NCI-H1105 (cell line): ENCODE measurements at regions not wholly inside any gene's neighbourhood (a gene's known extent, or its start where the extent isn't known, plus 50 kb on each side); places are given as distances from the start of the nearest gene placed in this dataset.
"Not testable (repeated sequence)": the region's sequence is repeated elsewhere in the genome, so short reads cannot be mapped to it uniquely, and the experiment has no call there.

Source experiments
- DNase-seq: peaks from one replicate; lab custom pipeline; 2025; lab: John Stamatoyannopoulos, UW

DNA sequence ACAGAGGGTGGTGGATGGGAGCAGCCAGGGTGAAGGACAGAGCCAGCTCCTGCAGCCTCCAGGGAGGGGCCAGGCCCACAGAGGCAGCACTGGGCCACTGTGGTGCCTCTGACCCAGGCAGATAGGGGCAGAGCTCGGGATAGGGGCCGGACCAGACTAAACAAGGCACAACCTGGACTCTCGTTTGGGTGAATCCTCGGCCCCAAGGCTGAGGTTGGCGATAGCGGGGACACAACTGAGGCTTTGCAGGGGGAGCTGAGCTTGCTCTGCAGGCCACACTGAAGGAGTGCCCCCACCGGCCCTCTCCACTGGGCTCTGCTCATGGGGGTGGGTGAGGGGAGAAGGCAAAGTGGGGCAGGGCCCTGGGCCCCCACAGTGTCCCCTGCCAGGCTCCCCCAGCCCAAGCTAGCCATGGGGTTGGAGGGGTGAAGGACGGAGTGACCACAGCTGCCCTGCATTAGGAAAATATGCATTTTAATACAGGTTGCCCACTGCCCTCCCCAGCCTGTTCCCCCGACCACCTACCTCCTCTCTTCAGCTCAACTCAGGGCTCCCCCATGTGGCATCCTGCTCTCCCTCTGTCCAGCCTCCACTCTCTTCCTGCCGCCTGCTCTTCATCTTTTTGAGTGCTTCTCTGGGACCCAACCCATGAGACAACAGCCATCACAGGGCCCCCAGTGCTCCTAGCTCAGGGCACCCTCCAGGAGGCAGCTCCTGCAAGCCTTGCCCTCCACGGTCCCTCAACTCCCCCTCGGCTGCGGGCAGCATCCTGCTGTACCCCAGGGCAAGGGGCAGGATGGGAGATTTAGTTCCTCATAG, 152.8 kb downstream of the INHBB start:
- DNase-seq: no peak

DNA sequence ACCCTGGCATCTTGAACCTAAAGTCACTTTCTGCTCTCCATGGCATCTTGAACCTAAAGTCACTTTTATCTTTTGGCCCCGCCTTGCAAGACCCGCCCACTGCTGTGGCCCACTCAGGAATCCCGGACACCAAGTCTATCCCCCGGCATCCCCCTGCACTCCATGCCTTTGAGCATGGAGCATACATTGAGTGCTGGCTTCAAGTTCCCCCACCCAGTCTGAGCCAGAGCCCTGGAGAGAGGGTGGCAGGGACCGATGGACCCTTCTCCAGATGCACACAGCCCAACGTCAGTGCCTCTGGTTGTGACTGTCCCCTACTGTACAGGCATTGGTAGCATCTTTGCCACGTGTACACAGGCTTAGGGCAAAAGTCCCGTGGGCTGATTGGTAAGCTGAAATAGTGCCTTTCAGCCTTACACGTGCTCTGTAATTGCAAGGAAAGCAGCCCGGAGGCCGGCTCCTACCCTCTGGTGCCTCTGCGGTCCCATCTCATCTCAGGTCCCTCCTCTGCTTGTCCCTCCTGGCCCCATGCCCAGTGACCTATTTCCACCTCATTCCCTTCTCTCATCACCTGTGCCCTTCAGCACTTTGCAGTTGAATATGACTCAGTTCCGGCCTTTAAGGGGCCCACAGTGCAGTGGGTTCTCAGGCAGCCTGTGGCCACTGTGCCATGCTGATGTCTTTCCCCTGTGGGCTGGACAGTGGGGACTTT, 154.0 kb downstream of the INHBB start:
- no peak for DNase-seq

DNA sequence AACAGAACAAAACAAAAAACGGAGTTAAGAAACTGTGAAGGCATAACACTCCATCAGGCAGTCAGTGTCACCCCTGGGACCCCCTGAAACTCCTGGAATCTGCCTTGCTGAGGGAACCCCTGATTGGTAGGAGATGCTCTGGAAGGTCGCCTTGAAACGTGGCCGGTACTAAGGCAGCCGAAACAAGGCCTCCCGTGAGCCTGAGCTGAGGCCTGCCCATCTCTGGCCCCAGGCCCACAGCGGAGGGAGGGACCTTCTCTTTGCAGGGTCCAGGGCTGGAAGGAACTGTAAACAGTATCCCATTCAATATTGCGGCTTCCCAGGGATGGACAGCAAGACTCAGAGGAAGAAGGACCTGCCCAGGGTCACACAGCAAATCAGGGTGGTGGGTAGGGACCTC, 155.7 kb downstream of the INHBB start:
- DNase-seq: no peak

DNA sequence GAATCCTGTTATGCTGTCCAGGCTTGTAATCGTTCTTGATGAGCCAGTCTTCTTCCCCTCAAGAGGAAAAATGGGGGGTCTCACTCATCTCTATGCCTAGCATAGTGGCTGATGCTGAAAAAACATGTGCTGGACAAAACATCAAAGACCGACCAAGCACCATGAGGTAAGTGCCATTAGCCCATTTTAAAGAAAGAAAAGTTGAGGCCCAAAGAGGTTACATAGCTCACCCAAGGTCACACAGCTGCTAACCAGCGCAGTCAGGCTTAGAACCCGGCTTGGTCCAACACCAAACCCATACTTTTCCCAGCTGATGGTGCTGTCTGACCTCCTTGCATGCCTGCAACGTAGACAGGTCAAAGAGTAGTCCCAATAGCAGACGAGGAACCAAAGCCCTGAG, 156.4 kb downstream of the INHBB start:
- no peak for DNase-seq

DNA sequence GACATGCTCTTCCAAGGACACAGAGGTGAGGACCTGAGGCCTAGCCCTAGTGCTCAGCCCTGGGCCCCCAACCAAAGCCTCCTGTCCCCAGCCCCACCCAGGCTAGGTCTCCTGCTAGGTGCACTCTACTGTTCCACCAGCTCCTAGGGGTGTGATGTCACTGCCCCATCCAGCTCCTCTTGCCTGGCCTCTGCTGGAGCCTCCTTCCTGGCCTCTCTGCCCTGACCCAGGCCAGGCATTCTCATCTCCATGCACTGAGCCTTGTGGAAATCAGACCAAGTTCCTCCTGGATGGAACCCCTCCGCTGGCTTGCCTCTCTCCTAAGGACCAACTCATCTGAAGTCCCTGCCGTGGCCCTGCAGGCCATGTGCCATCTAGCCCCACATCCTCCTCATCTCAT, 156.8 kb downstream of the INHBB start:
- DNase-seq: no peak

DNA sequence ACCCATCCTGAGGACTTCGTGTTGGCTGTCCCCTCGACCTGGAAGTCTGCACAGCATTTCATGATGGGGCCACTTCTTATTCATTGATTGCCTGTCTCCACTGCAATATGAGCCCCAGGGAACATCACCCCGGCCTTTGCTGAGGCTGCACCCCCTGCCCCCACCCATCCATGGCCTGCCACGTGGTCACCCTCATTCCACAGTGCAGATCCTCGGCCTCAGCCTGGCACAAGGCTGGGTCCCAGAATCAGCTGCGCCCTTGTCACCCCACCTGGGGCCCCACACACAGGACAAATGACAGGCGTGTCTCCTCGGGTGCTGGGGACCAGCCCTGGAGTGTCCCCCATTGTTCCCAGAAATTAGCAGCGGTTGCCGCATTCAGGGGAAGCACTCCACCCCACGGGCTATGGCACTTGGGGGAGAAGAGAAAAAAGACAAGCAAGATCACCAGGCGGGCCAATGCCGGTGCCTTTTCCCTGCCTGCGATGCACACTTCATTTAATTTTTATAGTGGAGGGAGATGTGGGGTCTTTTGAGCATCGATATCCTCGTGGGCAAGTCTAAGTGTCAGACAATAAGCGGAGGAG, 157.4 kb downstream of the INHBB start:
- DNase-seq: no peak

DNA sequence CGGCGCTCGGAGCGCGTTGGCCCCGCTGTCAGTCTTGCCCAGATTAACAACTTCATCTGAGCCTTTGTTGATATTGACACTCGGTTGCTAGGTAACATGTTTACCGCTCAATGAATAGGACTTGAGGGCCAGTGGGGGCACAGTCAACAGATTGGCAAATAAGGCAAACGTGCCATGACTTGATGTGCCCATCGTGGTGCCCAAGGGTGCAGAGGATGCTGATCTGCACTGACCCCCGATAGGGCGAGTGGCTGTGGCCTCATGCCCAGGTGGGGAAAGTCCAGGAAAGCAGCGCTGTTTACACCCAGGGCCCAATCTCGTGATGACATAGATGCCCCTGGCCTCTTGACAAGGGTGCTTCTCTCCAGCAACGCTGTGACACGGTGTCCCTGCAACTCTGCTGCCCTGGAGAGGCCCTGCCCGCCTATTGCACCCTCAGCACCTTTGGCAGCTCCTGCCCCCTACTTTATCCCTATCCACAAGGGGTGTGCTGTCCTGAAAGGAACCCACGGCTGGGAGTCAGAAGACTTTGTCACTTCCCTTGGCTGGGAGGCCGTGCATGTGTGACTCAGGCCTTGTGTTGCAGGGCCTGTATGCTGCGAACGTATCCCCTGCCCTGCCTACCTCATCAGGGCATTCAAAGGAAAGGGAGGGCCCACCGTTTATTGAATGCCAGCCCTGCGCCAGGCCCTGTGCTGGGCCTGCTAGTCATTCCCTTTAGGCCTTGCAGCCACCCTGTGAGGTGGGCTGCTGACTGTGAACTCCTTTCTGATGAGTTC, 158.0 kb downstream of the INHBB start:
- no peak for DNase-seq

DNA sequence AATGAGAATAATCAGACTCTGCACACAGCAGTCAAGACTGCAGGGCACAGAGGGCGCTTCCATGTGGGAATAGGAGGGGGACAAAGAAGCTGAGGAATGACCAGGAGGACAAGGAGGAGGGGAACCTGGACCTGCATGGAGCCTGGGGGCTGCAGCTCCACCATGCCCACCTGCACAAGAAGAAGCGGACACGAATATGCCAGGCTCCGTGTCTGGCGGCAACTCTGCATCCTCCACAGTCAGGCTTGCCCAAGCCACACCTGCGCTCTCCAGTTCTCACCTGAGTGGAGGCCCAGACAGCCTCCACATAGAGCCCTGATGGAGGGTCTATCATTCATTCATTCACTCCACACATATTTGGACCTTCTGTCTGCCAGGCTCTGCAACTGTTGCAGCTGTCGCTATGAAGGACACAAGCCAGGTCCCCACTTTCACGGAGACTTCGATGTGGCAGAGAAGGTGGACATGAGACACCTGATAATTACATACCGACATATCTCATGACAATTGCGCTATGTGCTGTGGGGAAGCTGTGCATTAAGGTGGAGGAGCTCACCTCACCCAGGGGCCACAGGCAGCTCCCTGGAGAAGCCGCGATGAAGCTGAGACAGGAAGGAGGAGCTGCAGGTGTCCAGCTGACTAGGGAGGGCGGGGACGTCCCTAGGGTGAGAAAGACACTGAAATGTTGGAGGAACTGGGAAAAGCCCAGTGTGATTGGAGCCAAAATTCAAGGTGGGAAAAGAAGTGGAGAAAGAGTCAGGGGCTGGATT, 159.2 kb downstream of the INHBB start:
- DNase-seq: no peak

DNA sequence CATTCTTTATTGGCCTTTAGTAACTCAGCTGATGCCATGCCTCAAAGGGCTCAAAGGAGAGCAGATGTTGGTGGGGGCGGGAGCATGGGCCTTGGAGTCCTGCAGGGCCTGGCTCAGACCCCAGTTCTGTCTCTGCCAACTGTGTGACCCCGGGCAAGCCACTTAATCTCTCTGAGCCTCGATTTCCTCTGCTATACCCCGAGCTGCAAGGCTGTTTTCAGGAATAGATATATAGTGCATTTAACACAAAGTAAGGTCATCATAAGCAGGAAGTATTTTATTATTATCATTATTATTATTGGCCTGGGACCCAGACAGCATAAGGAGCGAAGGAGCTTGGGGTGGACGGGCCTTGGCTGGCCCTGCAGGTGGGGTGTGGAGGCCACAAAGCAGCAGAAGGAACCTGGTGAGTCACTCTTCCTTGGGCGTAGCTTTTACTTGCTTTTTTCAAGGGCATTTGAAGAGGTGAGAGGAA, 162.7 kb downstream of the INHBB start:
- DNase-seq: no peak

DNA sequence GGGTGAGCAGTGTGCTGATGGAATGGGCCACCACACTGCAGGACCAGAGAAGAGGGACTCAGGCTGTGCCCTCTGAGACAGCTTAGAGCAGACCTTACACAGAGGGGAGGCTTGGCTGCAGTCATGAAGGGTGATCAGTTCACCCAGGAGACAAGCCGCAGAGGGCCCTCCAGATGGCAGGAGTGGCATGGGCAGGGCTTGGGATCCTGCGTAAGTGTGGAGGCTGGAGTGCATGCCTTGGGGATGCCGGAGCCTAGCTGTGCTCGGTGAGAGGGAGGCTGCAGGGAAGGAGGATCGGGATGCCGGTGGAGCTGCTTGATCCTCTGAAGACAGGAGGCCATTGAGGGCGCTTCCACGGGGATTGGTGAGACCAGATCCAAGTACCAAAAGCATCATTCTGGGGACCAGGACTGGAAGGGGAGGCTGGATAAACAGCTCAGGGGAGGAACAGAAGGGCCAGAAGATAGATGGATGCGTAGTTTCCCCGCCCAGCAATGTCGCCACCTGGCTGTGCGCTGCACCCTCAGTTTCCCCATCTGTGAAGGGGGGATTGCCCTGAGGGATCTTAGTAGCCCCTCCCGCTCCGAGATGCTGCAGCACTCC, 163.4 kb downstream of the INHBB start:
- DNase-seq: no peak

DNA sequence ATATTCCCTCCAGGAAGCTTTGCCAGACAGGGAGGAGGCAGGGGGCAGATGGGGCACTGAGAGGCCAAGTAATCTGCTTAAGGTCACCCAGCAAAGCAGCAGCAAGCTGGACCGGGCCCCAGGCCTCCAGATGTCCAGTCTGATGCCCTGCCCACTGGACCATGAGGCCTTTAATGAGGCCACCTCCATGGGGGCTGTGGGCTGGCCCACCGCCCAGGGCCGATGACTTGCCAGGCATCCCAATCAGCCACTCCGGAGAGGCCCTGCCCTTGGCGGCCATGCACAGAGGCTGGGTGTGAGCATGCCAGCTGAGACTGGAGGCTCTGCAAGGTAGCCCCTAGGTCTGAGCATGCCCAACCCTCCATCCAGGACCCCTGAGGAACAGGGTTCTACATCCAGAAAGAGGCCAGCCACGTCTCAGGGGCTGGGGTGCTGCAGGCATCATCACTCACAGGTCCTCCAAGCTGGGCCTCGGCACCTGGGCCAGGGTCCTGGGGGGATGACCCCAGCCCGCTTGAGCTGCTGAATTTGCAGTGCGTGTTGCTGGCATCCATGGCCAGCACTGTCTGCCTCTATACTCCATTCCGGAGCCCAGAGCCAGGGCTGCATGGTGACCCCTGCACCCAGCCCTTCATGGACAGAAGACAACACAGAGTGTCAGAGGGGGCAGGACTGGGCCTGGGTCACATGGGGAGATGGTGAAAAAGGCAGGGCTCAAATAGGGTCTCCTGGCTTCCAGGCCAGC, 164.2 kb downstream of the INHBB start:
- DNase-seq: no peak

DNA sequence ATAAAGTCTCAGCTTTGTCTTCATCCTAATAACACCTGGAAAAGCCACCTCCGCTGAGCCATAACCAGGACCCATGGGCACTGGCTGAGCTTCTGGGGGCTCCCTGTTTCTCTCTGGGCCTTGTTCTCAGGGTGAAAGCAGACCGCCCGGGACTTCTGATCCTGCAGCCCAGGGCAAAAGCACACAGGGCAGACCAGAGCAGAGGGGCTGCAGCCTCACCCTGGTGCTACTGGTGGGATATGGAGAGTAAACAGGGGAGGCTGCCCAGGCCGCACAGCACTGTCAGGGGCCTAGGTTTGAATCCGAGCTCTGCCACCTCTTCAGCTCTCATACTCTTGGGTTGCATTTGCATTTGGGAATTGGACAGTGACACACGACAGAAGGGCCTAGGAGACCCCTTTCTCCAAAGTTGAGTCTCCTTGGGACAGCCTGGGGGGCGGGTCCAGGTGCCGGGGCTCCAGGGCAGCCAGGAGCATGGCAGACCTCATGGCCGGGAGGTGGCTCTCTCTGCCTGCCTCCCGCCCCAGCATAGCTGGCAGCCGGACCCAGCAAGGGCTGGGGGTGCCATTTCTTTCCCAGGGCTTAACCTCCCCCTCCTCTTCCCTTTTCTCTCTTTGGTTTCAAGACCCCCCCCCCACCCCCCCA, 164.9 kb downstream of the INHBB start:
- DNase-seq: no peak

DNA sequence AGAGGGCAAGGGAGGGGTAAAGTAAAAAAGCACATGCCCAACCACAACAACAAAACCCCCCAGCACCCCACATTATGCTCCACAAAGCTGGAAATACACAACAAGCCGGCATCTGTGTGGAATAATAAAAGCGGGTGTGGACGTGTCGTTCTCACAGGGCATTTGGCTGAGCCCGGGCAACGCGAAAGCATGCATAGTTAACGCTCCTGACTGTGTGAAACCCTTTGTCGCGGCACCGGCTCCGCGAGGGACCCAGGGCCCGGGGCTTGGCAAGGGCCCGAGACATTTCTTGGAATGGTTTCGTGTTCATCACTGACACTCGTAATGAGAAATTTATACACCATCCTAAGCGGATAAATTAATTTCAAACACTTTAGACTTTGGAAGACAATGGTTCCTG, 165.6 kb downstream of the INHBB start:
- DNase-seq: no peak

DNA sequence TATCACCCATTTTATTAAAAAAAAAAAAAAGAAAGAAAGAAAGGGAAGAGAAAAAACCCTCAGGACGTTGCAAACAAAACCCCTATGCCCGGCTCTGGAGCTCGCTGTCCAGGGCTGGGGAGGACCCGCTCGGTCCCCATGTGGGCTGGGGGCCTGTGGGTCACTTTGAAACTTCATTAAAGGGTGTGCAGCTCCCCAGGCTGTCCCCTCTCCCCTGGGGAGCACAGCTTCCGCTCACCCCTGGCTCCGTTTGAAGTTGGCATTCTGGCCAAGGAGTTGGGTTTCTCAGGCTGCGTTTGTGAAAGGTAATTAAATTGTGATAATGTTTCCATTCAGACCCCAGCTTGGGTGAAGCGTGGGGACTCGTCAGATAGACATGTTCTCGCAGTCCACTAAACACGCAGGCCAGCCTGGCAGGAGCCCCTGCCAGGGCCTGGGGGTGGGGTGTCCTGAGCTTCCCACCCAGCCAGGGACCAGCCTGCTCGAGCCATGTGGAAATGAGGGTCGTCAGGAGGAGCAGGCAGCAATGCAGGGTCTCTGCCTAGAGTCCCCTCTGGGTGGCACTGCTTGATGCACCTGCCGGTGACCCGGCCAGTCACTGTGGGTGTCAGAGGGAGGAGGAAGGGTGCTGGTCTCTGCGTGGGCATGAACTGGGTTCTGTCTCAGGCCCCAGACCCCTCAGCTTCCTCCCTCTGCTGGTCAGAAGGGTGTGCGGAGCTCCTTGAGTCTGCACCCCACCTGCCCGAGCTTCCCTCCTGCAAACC, 166.2 kb downstream of the INHBB start:
- no peak for DNase-seq

DNA sequence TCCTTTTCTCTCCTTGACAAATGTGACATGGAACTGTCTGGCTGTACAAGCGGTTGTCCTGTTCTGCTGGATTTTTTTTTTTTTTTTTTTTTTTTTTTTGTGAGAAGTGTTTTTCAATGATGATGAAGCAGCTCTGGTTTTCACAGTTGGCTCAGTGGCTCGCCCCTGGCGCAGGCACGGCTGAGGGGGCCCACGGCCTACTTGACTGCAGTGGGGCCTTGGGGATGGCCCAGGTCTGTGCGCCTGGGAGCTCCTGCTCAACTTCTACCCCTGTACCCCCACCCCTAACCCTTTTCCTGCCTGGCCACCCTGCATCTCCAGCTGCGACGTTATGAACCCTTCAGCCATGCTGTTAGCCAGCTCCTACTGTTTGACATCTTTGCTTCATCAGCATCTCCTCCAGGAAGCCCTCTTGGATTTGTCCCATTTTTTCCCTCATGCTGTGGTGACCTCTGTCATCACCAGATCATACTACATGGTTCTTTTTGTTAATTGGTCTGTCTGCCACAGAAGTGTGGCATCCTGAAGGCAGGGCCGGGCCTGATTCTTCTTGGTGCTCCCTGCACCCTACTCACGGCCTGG, 167.9 kb downstream of the INHBB start:
- DNase-seq: no peak

DNA sequence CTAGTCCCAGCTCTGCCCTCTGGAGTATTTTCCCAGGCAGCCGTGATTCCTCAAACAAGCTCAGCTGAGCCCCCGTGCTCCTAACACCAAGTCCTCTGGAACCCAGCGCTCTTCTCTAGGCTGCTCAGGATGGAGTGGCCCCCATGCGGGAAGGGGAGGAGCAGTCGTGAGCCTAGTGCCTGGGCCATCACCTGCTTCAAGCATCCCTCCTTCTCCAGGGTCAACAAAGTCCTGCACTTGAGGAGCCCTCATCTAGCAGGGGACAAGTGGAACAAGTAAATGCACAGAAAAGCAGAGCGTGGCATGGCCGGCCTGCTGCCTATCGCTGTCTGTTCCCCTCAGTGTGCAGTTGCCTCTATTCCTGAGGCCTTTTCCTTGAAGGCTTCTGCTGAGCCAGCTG, 168.6 kb downstream of the INHBB start:
- no peak for DNase-seq

DNA sequence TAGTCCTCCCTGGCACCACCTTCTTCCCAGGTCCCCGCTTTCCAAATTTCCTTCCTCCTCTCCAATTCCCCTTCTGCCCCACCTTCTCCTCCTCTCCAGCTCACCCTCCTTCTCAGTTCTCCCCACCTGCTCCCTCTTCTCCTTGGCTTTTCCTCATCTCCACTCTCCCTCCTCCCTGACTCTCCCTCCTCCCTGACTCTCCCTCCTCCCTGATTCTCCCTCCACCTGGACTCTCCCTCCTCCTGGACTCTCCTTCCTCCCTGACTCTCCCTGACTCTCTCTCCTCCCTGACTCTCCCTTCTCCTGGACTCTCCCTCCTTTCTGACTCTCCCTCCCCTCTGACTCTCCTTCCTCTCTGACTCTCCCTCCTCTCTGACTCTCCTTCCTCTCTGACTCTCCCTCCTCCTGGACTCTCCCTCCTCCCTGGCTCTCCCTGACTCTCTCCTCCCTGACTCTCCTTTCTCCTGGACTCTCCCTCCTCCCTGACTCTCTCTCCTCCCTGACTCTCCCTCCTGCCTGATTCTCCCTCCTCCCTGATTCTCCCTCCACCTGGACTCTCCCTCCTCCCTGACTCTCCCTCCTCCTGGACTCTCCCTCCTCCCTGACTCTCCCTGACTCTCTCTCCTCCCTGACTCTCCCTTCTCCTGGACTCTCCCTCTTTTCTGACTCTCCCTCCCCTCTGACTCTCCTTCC, 169.3 kb downstream of the INHBB start:
- DNase-seq: not testable (repeated sequence)
